DND-41 (cell line): ENCODE measurements at regions not wholly inside any gene's neighbourhood (a gene's known extent, or its start where the extent isn't known, plus 50 kb on each side); places are given as distances from the start of the nearest gene placed in this dataset.

Source experiments
- ATAC-seq: fragments of 200-7000 bp; cut with Tn5 transposase; 3 replicates; pipeline ENCODE4 v1.9.1; 2021; ENCODE audit warnings: low read depth; ENCODE audit not compliant: insufficient read depth
- DNase-seq: peaks from one replicate; pipeline ENCODE4 v3.0.0-alpha.2; 2020
- H2AFZ ChIP-seq: 2 replicates; pipeline ENCODE4 v1.6.0; 2012; ENCODE audit warnings: low read depth, low read length
- H3K27ac ChIP-seq: 2 replicates; pipeline ENCODE4 v1.5.1; 2012; ENCODE audit warnings: low read length, inconsistent platforms
- H3K27me3 ChIP-seq: fragments of 200-600 bp; sonication (generic); 2 replicates; pipeline ENCODE4 v1.6.0; 2012; ENCODE audit warnings: low read length, mild to moderate bottlenecking, inconsistent platforms; ENCODE audit not compliant: insufficient read depth, poor library complexity
- H3K36me3 ChIP-seq: 2 replicates; pipeline ENCODE4 v1.5.1; 2012; ENCODE audit warnings: low read length, inconsistent platforms; ENCODE audit not compliant: insufficient read depth
- H3K4me1 ChIP-seq: 2 replicates; pipeline ENCODE4 v1.5.1; 2012; ENCODE audit warnings: mild to moderate bottlenecking, low read length; ENCODE audit not compliant: insufficient read depth
- H3K4me2 ChIP-seq: 2 replicates; pipeline ENCODE4 v1.6.0; 2012; ENCODE audit warnings: mild to moderate bottlenecking, moderate library complexity, low read length, inconsistent platforms; ENCODE audit not compliant: insufficient read depth
- H3K4me3 ChIP-seq, 2 experiments: fragments of 200-600 bp in 1 of 2; shearing (Covaris generic) in 1 of 2; 2 replicates each; pipeline ENCODE4 v1.5.1; 2012 to 2016; ENCODE audit warnings: inconsistent platforms in 2 of 2, low read length in 2 of 2, mild to moderate bottlenecking in 2 of 2, low read depth in 1 of 2, moderate library complexity in 1 of 2
- H3K79me2 ChIP-seq: 2 replicates; pipeline ENCODE4 v1.6.0; 2012; ENCODE audit warnings: low read length, inconsistent platforms; ENCODE audit not compliant: insufficient read depth
- H3K9ac ChIP-seq: 2 replicates; pipeline ENCODE4 v1.6.0; 2012; ENCODE audit warnings: low read depth, mild to moderate bottlenecking, inconsistent platforms, low read length, moderate library complexity
- H3K9me3 ChIP-seq: 2 replicates; pipeline ENCODE4 v1.5.1; 2012; ENCODE audit warnings: low read length, moderate library complexity, mild to moderate bottlenecking, inconsistent platforms; ENCODE audit not compliant: insufficient read depth, severe bottlenecking
- H4K20me1 ChIP-seq: 2 replicates; pipeline ENCODE4 v1.6.0; 2012; ENCODE audit warnings: low read length; ENCODE audit not compliant: insufficient read depth
- CTCF ChIP-seq: IDR thresholded peaks from 2 replicates; pipeline ENCODE4 v1.5.1; 2012; ENCODE audit warnings: borderline replicate concordance, low read length, moderate library complexity, mild to moderate bottlenecking; ENCODE audit not compliant: poor library complexity, severe bottlenecking; ENCODE audit errors: extremely low read depth
- EZH2 ChIP-seq: IDR thresholded peaks from 3 replicates; pipeline ENCODE4 v1.6.1; 2012; ENCODE audit warnings: borderline replicate concordance, low read depth, mild to moderate bottlenecking, moderate library complexity, low read length, inconsistent platforms; ENCODE audit not compliant: severe bottlenecking

GRCh38 chr2:16169381-16169960 is 229.1 kb downstream of the MYCN start:
- H3K4me2 ChIP-seq: no peak overlapping the region
- no peaks in the 10 kb centered on the region for H3K4me1 ChIP-seq
- H4K20me1 ChIP-seq: no peaks in the 10 kb centered on the region
- DNase-seq (no peak), ATAC-seq (no peak)
- no peaks in the 10 kb centered on the region for H3K79me2 ChIP-seq
- H2AFZ ChIP-seq: 0 out of 2 replicates have a peak overlapping the region, but pooled peaks have one; percentile 1
- TF ChIP-seq EZH2: no peak
- TF ChIP-seq CTCF: no peak
- H3K36me3 ChIP-seq: no peaks in the 10 kb centered on the region
- H3K4me3 ChIP-seq: no peak overlapping the region
- no peaks in the 10 kb centered on the region for H3K27me3 ChIP-seq
- no peaks in the 10 kb centered on the region for H3K9me3 ChIP-seq
- no peak overlapping the region for H3K9ac ChIP-seq
- H3K27ac ChIP-seq: no peak overlapping the region

- Histone ChIP-seq H3K4me2 (no peak overlapping the region), H2AFZ (no peak overlapping the region), H3K36me3 (no peaks in the 10 kb centered on the region), H3K27me3 (no peaks in the 10 kb centered on the region), H3K4me1 (no peaks in the 10 kb centered on the region), H3K79me2 (no peaks in the 10 kb centered on the region), H3K4me3 (no peak overlapping the region), H3K9me3 (no peaks in the 10 kb centered on the region), H3K9ac (no peak overlapping the region), H3K27ac (no peak overlapping the region), H4K20me1 (no peaks in the 10 kb centered on the region)
- ATAC-seq: no peak
- TF ChIP-seq EZH2 (no peak), CTCF (no peak)
- no peak for DNase-seq
These were observed 228.3 kb downstream of the MYCN start for GRCh38 chr2:16168506-16169264.

GRCh38 chr2:16167870-16168426 is 227.6 kb downstream of the MYCN start:
- Histone ChIP-seq H3K9me3 (no peaks in the 10 kb centered on the region), H3K9ac (no peak overlapping the region), H3K4me3 (no peak overlapping the region), H3K79me2 (no peaks in the 10 kb centered on the region), H3K4me1 (no peaks in the 10 kb centered on the region), H2AFZ (no peak overlapping the region), H3K36me3 (no peaks in the 10 kb centered on the region), H3K4me2 (no peak overlapping the region), H3K27ac (no peak overlapping the region), H3K27me3 (no peaks in the 10 kb centered on the region), H4K20me1 (no peaks in the 10 kb centered on the region)
- DNase-seq: no peak
- no peak for ATAC-seq
- TF ChIP-seq EZH2: no peak
- TF ChIP-seq CTCF: no peak
